ENCODE measurements at regions not wholly inside any gene's neighbourhood (a gene's known extent, or its start where the extent isn't known, plus 50 kb on each side); places are given as distances from the start of the nearest gene placed in this dataset.

DNA sequence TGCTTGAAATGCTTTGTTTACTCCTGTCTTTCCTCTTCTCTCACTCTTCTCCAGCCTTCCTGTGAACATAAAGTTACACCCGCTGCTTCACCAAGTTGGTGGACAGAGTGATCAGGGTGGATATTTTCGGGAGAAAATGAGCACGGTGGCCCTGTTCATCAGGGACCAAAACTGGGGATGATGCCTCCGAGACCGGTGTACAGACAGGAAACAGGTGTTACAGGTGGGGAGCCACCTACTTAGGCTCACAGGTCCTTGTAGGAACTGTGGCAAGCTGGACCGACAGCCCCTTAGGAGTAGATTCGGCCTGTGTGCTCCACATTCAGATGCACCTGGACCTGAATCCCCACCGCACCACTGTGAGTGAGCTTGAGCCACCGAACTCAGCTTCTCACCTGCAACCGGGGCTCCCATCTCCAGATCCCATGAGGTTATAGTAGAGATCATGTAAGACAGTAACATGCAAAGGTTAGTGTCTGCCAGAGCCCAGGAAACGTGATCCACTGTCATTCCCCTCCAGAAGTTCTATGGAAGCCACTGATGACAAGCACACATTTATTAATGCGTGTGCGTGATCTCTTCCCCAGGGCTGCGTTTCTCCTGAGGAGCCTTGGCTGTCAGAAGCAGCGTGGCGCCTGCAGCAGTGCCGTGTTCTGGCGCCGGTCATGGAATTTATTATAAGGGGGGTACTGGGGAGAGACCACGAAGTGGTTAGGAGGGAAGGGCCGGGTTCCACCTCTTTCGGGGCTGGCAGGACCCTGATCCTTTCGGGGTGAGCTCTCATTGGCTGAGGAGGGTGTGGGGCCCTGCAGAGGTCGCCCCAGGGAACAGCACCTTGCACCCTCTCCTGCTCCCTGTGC is 94.2 kb downstream of the ERMARD start:
- H3K27ac ChIP-seq (ENCODE audit: low read depth, low read length, severe bottlenecking): no peak overlapping the region
- no peak overlapping the region for H3K4me3 ChIP-seq (ENCODE audit: extremely low read depth, insufficient read depth, low read length, poor library complexity, severe bottlenecking)
- H3K9me3 ChIP-seq (ENCODE audit: control insufficient read depth, low read length): no peaks in the 10 kb centered on the region
- no peaks in the 10 kb centered on the region for H3K4me1 ChIP-seq (ENCODE audit: control insufficient read depth, insufficient read depth, low read length, poor library complexity, severe bottlenecking)
- H3K36me3 ChIP-seq (ENCODE audit: control insufficient read depth, insufficient read depth, low read length): no peaks in the 10 kb centered on the region
- 88 to 97% methylated on average over 16 to 19 of the region's 24 CpGs for WGBS, 2 experiments (ENCODE audit: insufficient coverage in 2 of 2)

DNA sequence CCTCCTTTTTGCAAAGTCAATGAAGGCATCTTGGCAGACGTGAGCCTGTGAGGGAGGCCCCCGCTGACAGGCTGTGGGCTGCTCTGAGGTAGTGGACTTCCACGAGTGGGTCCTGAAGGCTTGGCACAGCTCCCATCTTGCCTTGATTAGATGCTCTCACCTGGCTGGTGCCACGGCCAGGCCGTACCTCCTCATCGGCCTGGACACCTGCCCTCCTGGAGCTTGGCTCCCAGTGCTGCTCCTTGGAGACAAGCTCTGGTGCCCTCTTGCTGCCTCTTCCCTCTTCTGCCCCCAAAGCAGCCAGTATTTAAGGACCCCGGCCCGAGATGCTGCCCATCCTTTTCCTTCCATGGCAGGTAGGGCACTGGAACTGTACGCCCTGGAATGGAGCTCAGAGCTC is 93.5 kb downstream of the ERMARD start:
- WGBS, 2 experiments (ENCODE audit: insufficient coverage in 2 of 2): 84 to 95% methylated on average over 9 of the region's 9 CpGs
- Histone ChIP-seq H3K9me3 (ENCODE audit: control insufficient read depth, low read length) (no peaks in the 10 kb centered on the region), H3K27ac (ENCODE audit: low read depth, low read length, severe bottlenecking) (no peak overlapping the region)

GRCh38 chr6:169843991-169844390 is 92.6 kb downstream of the ERMARD start:
- 88 to 97% methylated on average over 5 of the region's 6 CpGs for WGBS, 2 experiments (ENCODE audit: insufficient coverage in 2 of 2)
- H3K4me1 ChIP-seq (ENCODE audit: control insufficient read depth, insufficient read depth, low read length, poor library complexity, severe bottlenecking): no peaks in the 10 kb centered on the region
- H3K9me3 ChIP-seq (ENCODE audit: control insufficient read depth, low read length): no peaks in the 10 kb centered on the region
- no peak overlapping the region for H3K4me3 ChIP-seq (ENCODE audit: extremely low read depth, insufficient read depth, low read length, poor library complexity, severe bottlenecking)
- H3K36me3 ChIP-seq (ENCODE audit: control insufficient read depth, insufficient read depth, low read length): no peaks in the 10 kb centered on the region
- no peak overlapping the region for H3K27ac ChIP-seq (ENCODE audit: low read depth, low read length, severe bottlenecking)

More for the DNA sequence above, 93.5 kb downstream of the ERMARD start:
- H3K4me3 ChIP-seq (ENCODE audit: extremely low read depth, insufficient read depth, low read length, poor library complexity, severe bottlenecking): no peak overlapping the region
- no peaks in the 10 kb centered on the region for H3K4me1 ChIP-seq (ENCODE audit: control insufficient read depth, insufficient read depth, low read length, poor library complexity, severe bottlenecking)
- H3K36me3 ChIP-seq (ENCODE audit: control insufficient read depth, insufficient read depth, low read length): no peaks in the 10 kb centered on the region

GRCh38 chr6:169843110-169843509 is 91.7 kb downstream of the ERMARD start:
- Histone ChIP-seq H3K4me1 (ENCODE audit: control insufficient read depth, insufficient read depth, low read length, poor library complexity, severe bottlenecking) (no peaks in the 10 kb centered on the region), H3K27ac (ENCODE audit: low read depth, low read length, severe bottlenecking) (no peak overlapping the region), H3K36me3 (ENCODE audit: control insufficient read depth, insufficient read depth, low read length) (no peaks in the 10 kb centered on the region), H3K9me3 (ENCODE audit: control insufficient read depth, low read length) (no peaks in the 10 kb centered on the region), H3K4me3 (ENCODE audit: extremely low read depth, insufficient read depth, low read length, poor library complexity, severe bottlenecking) (no peak overlapping the region)
- 88 to 95% methylated on average over 4 of the region's 5 CpGs for WGBS, 2 experiments (ENCODE audit: insufficient coverage in 2 of 2)

- Histone ChIP-seq H3K27ac (ENCODE audit: low read depth, low read length, severe bottlenecking) (no peak overlapping the region), H3K36me3 (ENCODE audit: control insufficient read depth, insufficient read depth, low read length) (no peaks in the 10 kb centered on the region), H3K4me3 (ENCODE audit: extremely low read depth, insufficient read depth, low read length, poor library complexity, severe bottlenecking) (no peak overlapping the region), H3K4me1 (ENCODE audit: control insufficient read depth, insufficient read depth, low read length, poor library complexity, severe bottlenecking) (no peaks in the 10 kb centered on the region), H3K9me3 (ENCODE audit: control insufficient read depth, low read length) (no peaks in the 10 kb centered on the region)
- 89 to 93% methylated on average over 11 to 12 of the region's 13 CpGs for WGBS, 2 experiments (ENCODE audit: insufficient coverage in 2 of 2)
These were observed 90.6 kb downstream of the ERMARD start for GRCh38 chr6:169841907-169842606.

GRCh38 chr6:169841251-169841650 is 89.8 kb downstream of the ERMARD start:
- Histone ChIP-seq H3K27ac (ENCODE audit: low read depth, low read length, severe bottlenecking) (no peak overlapping the region), H3K36me3 (ENCODE audit: control insufficient read depth, insufficient read depth, low read length) (no peaks in the 10 kb centered on the region), H3K9me3 (ENCODE audit: control insufficient read depth, low read length) (no peaks in the 10 kb centered on the region), H3K4me1 (ENCODE audit: control insufficient read depth, insufficient read depth, low read length, poor library complexity, severe bottlenecking) (no peaks in the 10 kb centered on the region), H3K4me3 (ENCODE audit: extremely low read depth, insufficient read depth, low read length, poor library complexity, severe bottlenecking) (no peak overlapping the region)
- WGBS, 2 experiments (ENCODE audit: insufficient coverage in 2 of 2): 91 to 100% methylated on average over 5 to 6 of the region's 6 CpGs

DNA sequence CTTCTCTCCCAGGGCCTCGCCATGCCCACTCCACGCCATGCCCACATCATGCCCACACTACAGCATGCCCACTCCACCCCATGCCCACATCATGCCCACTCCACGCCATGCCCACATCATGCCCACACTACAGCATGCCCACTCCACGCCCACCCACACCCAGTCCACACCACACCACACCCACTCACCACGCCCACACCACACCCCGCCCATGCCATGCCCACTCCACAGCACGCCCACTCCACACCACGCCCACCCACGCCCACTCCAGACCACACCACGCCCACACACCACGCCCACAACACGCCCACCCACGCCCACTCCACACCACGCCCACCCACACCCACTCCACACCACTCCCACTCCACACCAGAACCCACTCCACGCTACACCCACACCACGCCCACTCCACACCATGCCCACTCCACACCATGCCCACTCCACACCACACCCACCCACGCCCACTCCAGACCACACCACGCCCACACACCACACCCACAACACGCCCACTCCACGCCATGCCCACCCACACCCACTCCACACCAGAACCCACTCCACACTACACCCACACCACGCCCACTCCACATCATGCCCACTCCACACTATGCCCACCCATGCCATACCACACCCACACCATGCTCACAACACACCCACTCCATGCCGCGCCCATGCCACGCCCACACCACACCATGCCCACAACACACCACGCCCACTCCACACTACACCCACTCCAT is 88.6 kb downstream of the ERMARD start:
- no peak overlapping the region for H3K4me3 ChIP-seq (ENCODE audit: extremely low read depth, insufficient read depth, low read length, poor library complexity, severe bottlenecking)
- WGBS, 2 experiments (ENCODE audit: insufficient coverage in 2 of 2): 87 to 93% methylated on average over 7 to 18 of the region's 25 CpGs
- H3K27ac ChIP-seq (ENCODE audit: low read depth, low read length, severe bottlenecking): no peak overlapping the region

DNA sequence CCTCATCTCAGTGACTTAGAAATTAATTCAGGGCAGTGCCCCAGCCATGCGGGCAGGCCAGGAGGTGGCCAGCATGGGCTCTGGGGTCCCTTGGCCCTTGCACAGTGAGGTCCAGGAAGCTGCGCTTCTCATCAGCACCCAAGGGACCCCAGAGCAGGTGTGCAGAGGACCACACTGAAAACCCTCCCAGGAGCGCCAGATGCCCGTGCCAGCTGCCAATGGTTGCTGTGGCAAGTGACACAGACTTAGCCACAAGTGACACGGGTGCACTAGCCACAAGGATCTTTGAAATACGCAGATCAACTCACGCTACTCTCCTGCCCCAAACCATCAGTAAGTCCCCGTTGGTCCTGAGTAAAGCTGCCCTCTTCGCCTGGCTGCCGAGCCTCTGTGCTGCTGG is 88.1 kb downstream of the ERMARD start:
- 94 to 96% methylated on average over 10 of the region's 10 CpGs for WGBS, 2 experiments (ENCODE audit: insufficient coverage in 2 of 2)
- no peaks in the 10 kb centered on the region for H3K36me3 ChIP-seq (ENCODE audit: control insufficient read depth, insufficient read depth, low read length)
- H3K27ac ChIP-seq (ENCODE audit: low read depth, low read length, severe bottlenecking): no peak overlapping the region
- H3K4me1 ChIP-seq (ENCODE audit: control insufficient read depth, insufficient read depth, low read length, poor library complexity, severe bottlenecking): no peaks in the 10 kb centered on the region
- H3K9me3 ChIP-seq (ENCODE audit: control insufficient read depth, low read length): no peaks in the 10 kb centered on the region
- no peak overlapping the region for H3K4me3 ChIP-seq (ENCODE audit: extremely low read depth, insufficient read depth, low read length, poor library complexity, severe bottlenecking)

More for the DNA sequence above, 88.6 kb downstream of the ERMARD start:
- Histone ChIP-seq H3K4me1 (ENCODE audit: control insufficient read depth, insufficient read depth, low read length, poor library complexity, severe bottlenecking) (no peaks in the 10 kb centered on the region), H3K9me3 (ENCODE audit: control insufficient read depth, low read length) (no peaks in the 10 kb centered on the region), H3K36me3 (ENCODE audit: control insufficient read depth, insufficient read depth, low read length) (no peaks in the 10 kb centered on the region)

GRCh38 chr6:169839029-169839481 is 87.6 kb downstream of the ERMARD start:
- Histone ChIP-seq H3K36me3 (ENCODE audit: control insufficient read depth, insufficient read depth, low read length) (no peaks in the 10 kb centered on the region), H3K9me3 (ENCODE audit: control insufficient read depth, low read length) (no peaks in the 10 kb centered on the region), H3K27ac (ENCODE audit: low read depth, low read length, severe bottlenecking) (no peak overlapping the region), H3K4me1 (ENCODE audit: control insufficient read depth, insufficient read depth, low read length, poor library complexity, severe bottlenecking) (no peaks in the 10 kb centered on the region), H3K4me3 (ENCODE audit: extremely low read depth, insufficient read depth, low read length, poor library complexity, severe bottlenecking) (no peak overlapping the region)
- WGBS, 2 experiments (ENCODE audit: insufficient coverage in 2 of 2): 90 to 94% methylated on average over 27 of the region's 27 CpGs

GRCh38 chr6:169838346-169839028 is 87.1 kb downstream of the ERMARD start:
- 89 to 91% methylated on average over 20 to 27 of the region's 27 CpGs for WGBS, 2 experiments (ENCODE audit: insufficient coverage in 2 of 2)
- H3K9me3 ChIP-seq (ENCODE audit: control insufficient read depth, low read length): no peaks in the 10 kb centered on the region
- H3K36me3 ChIP-seq (ENCODE audit: control insufficient read depth, insufficient read depth, low read length): no peaks in the 10 kb centered on the region
- H3K4me3 ChIP-seq (ENCODE audit: extremely low read depth, insufficient read depth, low read length, poor library complexity, severe bottlenecking): no peak overlapping the region
- H3K4me1 ChIP-seq (ENCODE audit: control insufficient read depth, insufficient read depth, low read length, poor library complexity, severe bottlenecking): no peaks in the 10 kb centered on the region
- no peak overlapping the region for H3K27ac ChIP-seq (ENCODE audit: low read depth, low read length, severe bottlenecking)

Data from mesodermal cell (in vitro differentiated cells).